ENCODE measurements at regions not wholly inside any gene's neighbourhood (a gene's known extent, or its start where the extent isn't known, plus 50 kb on each side); places are given as distances from the start of the nearest gene placed in this dataset.
"Not testable (repeated sequence)": the region's sequence is repeated elsewhere in the genome, so short reads cannot be mapped to it uniquely, and the experiment has no call there.

DNA sequence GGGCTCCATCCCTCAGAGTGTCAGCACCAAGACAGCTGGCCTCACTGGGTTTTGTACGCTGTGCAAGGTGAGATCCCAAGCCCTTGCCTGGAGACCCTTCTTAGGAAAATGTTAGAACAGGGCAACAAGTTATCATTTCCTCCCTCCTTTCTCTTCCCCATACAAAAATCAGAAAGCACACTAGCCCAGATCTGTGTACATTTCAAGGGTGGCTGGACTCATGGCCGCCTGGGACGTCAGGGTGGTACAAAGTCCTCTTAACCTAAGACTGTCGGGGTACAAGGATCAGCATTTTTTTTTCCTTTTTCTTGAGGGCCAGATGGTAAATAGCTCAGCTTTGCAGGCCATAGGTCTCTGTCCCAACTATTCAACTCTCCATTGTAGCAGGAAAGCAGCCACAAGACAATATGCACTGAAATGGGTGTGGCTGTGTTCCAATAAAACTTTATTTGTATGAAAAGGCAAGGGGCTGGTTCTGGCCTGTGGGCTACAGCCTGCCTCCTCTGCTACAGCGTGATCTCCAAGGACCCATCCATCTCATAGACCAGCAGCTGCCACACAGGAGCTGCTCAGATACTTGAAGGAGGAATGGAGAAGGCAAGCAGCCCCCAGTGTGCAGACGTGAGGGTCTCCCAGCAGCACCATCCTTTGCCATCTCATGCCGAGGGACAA lies 68.7 kb downstream of the ART5 start:
- TF ChIP-seq, protein P1, sequence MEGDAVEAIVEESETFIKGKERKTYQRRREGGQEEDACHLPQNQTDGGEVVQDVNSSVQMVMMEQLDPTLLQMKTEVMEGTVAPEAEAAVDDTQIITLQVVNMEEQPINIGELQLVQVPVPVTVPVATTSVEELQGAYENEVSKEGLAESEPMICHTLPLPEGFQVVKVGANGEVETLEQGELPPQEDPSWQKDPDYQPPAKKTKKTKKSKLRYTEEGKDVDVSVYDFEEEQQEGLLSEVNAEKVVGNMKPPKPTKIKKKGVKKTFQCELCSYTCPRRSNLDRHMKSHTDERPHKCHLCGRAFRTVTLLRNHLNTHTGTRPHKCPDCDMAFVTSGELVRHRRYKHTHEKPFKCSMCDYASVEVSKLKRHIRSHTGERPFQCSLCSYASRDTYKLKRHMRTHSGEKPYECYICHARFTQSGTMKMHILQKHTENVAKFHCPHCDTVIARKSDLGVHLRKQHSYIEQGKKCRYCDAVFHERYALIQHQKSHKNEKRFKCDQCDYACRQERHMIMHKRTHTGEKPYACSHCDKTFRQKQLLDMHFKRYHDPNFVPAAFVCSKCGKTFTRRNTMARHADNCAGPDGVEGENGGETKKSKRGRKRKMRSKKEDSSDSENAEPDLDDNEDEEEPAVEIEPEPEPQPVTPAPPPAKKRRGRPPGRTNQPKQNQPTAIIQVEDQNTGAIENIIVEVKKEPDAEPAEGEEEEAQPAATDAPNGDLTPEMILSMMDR (IDR thresholded peaks at IDR 0.05), result not testable (repeated sequence)
- not testable (repeated sequence) for TF ChIP-seq EZH2, EZH2phosphoT487 (IDR thresholded peaks at IDR 0.05)
